GM18858 (cell line): ENCODE measurements at regions not wholly inside any gene's neighbourhood (a gene's known extent, or its start where the extent isn't known, plus 50 kb on each side); places are given as distances from the start of the nearest gene placed in this dataset.
A peak's percentile ranks its signal among the peaks of the same experiment; 100 is the strongest.

ENCODE experiments used
- ATAC-seq: cut with Tn5 transposase; IDR thresholded peaks from one replicate; pipeline ENCODE4 v1.9.1; 2021; ENCODE audit not compliant: unreplicated experiment

DNA sequence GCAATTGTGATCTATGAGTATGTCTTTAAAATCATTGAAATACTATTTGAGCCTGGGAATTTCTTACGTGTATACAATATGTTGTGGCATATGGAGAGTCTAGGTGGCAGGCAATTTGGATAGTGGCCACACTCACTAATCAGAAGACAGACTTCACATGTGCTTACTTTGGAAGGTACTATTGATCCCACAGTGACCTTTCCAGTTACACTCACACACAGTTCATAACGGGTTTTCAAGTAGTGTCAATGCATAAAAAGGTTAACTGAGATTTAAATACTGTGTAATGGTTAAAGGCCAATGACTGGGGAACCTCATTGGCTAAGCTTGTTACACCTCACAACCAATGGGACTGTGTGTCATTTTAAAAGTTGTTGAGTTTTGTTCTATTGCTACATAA is 783.2 kb downstream of the RPA4 start:
- no peak for ATAC-seq

DNA sequence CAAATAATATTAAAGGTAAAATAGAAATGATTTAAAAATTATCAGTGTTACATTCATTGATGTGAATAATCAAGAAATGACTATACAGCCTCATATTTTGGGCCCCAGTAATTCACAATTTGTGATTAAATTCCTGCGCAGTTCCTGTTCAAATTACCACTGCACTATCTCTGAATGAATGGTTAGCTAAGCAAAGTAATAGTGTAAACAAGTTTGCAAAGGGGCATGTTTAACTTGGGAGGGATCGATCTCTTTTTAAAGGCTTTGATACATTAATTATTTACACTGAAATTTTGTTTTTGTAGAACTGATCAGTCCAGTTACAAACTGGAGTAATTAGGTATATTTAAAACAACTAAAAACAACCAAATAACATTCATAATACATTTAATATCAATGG is 784.4 kb downstream of the RPA4 start:
- no peak for ATAC-seq

DNA sequence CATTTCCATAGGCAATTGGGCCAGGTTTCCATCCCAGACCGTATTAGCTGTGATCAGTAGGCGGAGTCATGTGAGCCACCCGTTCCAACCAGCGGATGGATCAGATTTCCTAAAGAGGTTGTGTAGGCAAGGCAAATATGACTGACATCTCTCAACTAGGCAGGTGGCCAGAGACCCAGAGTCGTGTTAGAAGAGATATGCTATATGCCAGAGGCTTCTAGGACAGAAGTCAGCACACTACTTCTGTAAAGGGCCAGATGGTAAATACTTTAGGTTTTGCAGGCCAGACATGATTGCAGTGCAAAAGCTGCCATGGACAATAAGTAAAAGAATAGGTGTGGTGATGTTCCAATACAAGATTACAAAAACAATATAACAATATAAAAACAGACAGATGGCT is 788.4 kb downstream of the RPA4 start:
- no peak for ATAC-seq

DNA sequence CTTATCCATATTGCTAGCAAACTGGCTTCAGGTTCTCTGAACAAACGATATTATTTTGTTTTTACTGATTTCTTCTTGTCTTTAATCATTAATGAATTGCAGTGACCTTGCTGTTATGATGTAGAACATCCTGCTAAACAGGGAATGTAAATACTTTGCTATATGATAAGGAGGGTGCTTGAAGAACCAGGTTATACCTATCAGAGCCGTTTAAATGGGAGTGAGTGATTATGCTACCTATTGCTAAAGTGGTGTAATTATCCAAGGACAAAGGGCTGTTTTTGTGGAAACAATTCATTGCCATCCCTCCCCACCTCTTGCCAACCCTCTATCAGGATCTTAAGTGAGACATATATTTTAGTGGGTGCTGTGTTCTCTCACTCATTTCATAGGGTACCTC is 788.9 kb downstream of the RPA4 start:
- ATAC-seq = no peak

DNA sequence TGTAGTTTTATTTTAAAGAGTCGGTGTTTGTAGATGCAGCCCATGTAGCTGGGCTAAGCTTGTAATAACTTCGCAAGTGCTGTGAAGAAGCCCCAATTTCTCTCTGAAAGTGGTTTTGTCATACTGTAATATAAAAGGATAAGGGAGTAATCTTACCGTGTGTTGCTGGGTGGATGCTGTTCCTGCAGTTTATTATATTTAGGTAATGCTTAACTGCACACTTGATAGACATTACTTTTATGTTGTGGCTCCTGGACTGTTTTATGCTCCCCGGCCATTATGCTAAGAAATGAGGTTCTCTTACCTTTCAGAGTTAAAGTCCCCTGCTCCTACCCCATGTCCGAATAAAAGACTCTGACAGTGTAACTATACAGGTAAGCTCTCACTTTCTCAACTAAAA is 789.4 kb downstream of the RPA4 start:
- no peak for ATAC-seq

DNA sequence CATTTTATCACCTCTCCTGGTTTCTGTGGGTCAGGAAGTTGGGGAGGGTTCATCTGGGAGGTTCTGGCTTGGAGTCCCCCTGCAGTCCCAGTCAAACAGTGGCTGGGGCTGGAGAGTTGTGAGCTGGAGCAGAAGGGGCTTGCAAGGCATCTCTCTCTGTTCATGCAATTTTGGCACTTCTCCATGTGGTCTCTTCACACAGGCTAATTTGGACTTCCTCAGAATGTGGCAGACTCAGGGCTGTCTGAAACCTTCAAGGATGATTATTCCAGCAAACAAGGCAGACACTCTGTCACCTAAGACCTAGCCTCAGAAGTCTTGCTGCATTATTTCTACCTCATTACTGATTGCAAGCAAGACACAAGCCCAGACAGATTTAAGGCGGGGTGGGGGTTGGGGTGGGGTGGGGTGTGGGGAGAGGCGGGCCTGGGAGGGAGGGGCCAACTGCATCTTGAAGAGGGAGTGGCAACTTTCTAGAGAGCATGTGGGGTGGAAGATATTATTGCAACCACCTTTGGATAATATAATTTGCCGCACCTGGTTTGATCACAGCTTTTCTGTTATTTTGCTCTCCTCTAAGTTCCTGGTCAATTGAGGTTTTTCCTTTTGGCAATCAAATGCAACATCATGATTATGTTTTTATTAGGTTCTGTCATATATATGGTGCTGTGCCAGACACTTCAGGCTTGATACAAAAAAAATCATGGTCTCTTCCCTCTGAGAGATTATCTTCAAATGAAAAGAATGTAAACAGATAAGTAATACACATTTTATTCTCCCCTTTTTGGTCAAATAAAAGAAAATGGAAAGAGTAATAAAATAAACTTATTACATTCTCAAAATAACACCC is 799.5 kb downstream of the RPA4 start:
- no peak for ATAC-seq

DNA sequence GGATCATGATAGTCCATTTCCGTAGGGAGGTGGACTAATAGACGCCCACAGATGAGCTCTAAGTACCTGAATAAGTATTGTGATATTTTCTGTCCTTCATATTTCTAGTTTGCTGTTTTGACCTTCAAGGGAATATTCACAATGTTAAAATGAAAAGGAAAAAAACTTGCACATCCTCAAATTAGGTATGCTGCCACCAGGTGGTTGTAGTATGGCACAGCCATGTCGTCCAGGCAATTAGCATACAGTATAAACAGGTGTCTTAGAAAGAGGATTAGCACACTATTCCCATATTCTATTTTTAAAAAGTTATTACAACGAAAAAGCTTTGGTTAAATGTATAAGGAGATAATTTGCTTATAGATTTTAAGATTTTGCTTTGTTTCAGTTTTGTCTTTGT is 802.0 kb downstream of the RPA4 start:
- ATAC-seq = peak; percentile 76

DNA sequence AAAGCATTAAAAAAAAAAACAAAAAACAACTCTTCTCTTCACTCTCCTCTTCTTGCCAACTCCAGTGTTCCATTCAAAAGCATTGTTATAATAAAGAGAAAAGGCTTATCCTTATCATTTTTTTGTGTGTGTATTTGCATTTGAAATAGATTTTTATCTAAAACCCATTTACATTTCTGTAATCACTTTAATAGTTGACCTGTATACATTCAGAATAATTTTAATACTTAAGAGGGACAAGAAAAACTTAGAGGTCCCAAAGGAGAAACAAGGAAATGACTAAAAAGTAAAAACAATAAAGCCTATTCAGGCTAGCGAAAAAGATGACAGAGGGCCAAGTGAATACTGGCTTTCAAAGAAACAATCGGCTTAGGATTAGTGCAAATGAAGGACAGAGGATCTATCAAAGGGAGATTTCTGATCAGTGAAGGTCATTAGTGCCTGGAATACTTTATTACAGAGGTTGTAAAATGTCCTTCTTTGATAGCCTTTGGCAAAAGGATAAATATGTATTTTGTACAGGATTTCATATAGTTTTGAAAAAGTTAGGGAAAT is 808.3 kb downstream of the RPA4 start:
- ATAC-seq = no peak

DNA sequence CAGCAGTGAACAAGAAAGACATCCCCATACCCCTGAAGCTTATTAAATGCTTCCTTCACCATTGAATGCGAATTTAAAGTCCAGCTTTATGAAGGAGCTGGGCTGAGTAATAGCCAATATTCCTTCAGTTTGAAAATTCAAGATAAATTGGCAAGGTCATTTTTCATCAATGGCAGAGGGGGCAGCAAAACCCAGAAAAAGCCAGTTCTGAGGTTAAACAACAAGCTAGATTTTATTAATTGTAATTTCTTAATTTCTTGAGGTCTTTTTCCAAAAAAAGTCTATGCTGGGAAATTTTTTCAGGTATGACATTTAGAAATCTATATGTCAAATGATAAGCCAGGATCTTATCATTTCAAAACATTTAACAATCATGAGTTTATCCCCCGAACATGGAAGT is 808.9 kb downstream of the RPA4 start:
- no peak for ATAC-seq

DNA sequence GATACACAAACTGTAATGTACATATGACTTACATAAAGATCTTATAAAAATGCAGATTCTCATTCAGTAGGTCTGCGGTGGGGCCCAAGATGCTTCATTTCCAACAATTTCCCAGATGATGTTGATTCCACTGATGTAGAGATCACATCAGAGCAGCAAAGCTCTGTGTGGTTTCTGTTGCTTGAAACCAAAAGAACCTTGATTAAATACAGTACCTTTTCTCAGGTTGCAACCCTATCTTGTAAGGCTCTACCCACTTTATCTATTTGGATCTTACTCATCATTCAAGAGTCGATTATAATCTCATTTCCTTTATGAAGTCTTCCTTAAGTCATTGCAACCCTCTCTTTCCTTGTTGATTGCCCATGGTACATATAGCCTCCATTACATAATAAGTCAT is 816.8 kb downstream of the RPA4 start:
- no peak for ATAC-seq

DNA sequence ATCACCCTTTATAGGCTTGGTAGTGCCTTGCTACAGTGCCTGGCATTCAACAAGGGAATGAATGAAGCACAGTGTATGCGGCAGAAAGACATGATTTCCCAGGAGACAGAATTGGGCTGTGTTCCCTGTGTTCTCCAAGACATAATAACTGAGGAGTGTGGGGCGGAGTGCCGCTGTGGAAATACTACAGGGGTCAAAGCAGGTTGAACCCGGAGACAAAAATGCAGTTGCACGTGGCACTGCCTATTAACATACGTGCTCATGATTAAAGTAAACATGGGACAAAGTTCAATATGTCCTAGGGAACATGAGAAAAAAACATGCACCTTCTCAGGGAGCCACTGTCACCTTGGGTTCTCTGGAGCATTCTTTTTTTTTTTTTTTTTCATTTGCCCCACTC is 820.8 kb downstream of the RPA4 start:
- ATAC-seq = no peak

DNA sequence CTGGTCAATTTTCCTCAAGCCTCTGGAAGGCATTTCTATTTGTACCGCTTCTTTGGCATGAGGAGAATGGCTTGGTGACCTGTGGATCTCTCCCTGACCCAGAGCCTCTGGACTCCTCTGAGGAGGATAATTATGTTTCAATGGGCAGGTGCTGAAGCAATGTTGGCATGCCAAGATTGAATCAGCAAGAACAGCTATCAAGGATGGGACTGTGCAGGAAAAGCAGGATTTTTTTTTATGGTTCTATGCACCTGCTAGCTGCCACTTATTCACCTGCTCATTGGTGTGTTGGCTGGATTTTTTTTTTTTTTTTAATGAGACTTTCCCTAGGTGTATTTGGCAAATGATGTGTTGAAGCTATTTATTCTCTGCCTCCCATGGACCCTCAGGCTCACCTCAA is 821.2 kb downstream of the RPA4 start:
- ATAC-seq = no peak

DNA sequence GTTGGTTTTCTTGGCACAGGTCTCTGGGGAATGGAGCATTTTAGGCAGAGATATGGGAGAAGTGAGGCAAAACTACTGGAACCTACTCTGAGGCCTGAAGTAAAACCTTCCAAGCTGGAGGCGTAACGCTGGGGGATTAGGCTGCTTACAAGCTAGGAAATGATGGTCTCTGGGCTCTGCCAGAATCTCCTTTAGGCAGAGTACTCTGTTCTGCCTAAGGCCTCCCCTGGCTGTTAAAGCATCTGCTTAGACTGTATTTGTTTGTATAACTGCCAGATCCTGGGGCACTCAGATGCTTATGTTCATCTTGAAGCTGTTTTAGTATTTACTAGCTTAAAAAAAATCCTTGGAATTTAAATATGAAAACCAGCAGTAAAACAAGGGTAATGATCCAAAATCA is 822.2 kb downstream of the RPA4 start:
- no peak for ATAC-seq

DNA sequence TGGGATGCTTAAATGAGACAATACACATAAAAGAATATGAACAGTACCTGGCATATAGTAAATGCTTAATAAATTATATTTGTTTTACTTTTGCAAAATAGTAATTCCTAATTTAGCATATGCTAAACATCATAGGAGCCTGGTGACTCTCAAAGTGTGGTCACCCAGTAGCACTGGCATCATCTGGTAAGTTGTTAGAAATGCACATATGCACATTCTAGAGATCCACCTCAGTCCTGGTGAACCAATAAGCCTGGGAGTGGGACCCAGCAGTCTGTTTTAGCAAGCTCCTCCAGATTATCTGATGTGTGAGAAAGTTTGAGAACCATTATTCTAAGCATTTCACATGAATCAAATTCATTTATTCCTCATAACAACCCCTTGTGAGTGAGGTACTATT is 830.4 kb downstream of the RPA4 start:
- ATAC-seq = no peak

DNA sequence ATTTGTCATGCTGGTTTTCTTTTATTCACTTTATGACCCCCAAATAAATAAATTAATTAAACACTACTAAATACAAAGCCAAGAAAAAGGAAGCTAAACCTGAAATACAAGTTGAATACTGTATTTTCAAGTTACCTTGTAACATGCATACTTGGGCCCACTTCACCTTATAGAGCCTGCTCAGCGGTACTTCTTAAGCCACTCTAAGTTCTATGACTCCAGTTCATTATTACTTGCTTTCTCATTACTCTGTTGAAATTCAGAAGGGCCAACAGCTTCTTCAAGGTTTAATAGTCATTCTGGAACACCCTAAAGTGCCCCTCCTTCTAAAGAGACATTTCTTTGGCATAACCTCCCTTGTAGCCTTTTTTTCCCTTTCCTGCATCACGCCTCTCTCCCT is 844.5 kb downstream of the RPA4 start:
- ATAC-seq = no peak

DNA sequence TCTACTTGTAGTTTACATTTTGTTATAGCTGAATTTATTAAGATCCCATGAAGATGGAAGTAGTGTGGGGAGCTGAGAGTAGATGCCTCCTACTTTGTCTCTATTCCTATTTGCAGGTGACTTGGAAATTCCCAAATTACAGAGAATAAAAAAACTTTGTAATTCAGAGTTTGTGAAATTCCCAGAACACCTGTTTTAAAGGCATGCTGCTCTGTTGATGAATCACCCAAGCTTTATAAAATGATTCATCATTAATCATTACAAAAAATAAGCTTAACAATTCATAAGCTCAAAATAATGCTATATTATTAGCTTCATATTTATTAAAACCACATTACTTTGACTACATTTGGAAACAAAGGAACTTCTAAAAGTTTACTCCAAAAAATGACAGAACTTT is 856.3 kb downstream of the RPA4 start:
- no peak for ATAC-seq

DNA sequence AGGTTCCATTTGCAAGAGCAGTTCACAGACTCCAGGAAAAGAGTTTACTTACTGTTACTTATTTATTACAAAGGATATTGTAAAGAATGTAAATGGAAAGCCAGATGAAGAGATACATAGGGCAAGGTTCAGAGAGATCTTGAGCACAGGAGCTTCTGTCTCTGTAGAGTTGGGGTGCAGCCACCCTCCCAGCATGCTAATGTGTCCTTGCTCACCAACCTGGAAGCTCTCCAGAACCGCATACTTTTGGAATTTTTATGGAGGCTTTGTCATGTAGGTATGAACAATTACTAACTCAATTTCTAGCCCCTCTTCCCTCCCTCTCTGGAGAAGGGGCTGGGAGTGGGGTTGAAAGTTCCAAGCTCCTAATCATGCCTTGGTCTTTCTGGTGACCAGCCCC is 857.2 kb downstream of the RPA4 start:
- no peak for ATAC-seq

DNA sequence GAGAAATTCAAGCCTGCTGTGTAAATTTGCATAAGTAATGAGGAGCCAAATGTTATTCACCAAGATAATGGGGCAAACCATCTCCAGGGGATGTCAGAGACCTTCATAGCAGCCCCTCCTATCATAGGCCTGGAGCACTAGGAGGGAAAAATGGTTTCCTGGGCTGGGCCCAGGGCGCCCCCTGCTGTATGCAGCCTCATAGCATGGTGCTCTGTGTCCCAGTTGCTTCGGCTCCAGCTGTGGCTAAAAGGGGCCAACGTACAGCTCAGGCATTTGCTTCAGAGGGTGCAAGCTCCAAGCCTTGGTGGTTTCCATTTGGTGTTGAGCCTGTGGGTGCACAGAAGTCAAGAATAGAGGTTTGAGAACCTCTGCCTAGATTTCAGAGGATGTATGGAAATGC is 859.3 kb downstream of the RPA4 start:
- no peak for ATAC-seq

DNA sequence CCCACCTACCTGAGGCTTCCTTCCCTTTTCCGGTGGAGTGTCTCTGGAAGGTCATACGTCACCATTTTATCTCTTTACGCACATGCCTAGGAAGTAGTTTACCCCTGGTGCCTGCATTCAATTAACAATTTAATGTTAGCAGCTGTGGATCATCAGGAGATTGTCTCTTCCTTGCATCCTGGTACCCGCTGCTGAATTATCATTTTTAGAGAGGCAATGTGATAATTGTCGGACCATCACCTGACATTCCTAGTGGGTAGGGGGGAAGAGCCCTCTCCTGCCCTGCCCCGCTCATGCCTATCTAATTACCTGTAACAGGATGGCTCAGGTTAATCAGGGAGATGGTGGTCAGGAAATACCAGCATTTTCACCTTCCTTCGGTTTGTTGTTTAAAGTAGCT is 863.6 kb downstream of the RPA4 start:
- no peak for ATAC-seq

DNA sequence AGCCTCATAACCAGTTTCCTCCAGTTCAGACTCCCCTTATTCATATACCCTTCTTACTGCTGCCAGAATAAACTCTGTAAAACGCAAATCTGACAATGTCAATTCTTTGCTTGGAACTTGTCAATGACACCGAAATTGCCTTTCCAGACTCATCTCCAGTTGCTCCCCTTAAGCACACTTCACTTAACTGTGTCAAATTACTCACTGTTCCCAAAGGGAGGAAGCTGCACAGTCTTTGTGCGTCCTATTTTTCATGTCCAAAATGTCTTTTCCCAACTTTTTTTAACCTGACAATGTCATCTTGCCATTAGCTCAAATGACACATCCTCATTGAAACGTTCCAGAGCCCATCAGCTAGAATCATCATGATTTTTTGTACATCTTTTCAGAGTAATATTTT is 867.3 kb downstream of the RPA4 start:
- no peak for ATAC-seq

DNA sequence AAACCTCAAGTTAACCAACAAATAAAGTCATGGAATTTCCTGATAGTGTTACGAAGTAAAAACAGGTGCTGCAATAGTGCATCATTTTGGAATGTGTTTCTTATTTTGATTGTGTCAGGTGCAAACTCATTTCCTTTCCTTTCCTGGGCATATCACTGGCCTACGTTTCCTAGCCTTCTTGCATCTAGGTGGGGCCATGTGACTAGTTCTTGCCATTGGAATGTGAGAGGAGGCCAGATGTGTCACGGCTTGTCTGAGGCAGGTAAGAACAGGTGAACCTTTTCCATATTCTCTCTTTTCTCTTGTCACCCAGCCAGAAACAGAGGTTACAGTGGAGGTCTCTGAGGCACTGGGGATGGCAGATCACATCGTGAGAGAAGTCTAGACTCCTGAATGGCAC is 868.0 kb downstream of the RPA4 start:
- no peak for ATAC-seq

DNA sequence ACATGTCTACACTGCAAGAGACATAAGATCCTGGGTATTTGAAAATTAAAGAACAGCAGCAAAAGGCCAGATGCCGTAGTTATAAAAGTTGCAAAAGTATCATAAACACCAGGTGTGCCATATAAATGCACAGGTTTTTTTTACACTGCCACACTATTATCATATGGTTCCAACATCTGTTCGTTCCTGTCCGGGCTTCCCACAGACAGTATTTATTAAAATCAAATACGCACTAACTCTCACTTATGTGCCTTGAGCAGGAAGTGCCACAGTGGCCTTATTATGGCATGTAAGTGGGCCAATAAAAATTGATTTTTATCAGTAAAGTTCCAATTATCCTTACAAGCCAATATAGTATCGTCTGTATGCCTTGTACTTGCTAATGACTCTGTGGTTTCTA is 873.2 kb downstream of the RPA4 start:
- no peak for ATAC-seq

DNA sequence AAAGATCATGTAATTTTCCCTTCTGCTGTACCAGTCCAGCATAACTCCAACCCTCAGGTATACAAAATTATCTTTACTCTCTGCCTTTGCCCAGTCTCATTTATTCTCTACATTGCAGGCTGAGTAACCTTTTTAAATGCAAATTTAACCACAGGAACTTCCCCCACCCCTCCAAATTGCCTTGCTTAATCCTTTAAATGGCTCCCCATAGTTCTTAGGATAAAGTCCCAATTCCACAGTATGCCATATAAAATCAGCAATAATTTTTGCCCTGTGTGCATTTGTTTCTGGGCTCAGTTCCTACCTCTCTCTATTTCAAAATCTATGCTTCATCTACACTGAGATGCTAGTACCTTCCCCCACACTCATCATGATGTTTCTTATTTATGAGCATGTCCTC is 879.7 kb downstream of the RPA4 start:
- no peak for ATAC-seq
